Upper lobe of left lung (tissue), 4 donors: ENCODE measurements at regions not wholly inside any gene's neighbourhood (a gene's known extent, or its start where the extent isn't known, plus 50 kb on each side); places are given as distances from the start of the nearest gene placed in this dataset.

Experiments used
- POLR2AphosphoS5 ChIP-seq, 2 donors: sonication (generic); formaldehyde crosslinking; IDR thresholded peaks; one replicate each; pipeline ENCODE4 v1.5.1; 2017; ENCODE audit warnings: antibody characterized with exemption in 2 of 2
- TF ChIP-seq, protein P1 (sequence below), 6 experiments: fragments of 450-650 bp in 4 of 6; fragments of 200-600 bp in 2 of 6; sonication (generic) in 2 of 6; IDR thresholded peaks; one replicate each; pipeline ENCODE4 v1.5.1; 2016 to 2019; ENCODE audit warnings: antibody characterized with exemption in 6 of 6

- TF ChIP-seq, protein P1, sequence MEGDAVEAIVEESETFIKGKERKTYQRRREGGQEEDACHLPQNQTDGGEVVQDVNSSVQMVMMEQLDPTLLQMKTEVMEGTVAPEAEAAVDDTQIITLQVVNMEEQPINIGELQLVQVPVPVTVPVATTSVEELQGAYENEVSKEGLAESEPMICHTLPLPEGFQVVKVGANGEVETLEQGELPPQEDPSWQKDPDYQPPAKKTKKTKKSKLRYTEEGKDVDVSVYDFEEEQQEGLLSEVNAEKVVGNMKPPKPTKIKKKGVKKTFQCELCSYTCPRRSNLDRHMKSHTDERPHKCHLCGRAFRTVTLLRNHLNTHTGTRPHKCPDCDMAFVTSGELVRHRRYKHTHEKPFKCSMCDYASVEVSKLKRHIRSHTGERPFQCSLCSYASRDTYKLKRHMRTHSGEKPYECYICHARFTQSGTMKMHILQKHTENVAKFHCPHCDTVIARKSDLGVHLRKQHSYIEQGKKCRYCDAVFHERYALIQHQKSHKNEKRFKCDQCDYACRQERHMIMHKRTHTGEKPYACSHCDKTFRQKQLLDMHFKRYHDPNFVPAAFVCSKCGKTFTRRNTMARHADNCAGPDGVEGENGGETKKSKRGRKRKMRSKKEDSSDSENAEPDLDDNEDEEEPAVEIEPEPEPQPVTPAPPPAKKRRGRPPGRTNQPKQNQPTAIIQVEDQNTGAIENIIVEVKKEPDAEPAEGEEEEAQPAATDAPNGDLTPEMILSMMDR (IDR thresholded peaks at IDR 0.05): no peak
- no peak for TF ChIP-seq POLR2AphosphoS5 (IDR thresholded peaks at IDR 0.05)
Measured at GRCh38 chr7:15794801-15795200, 108.3 kb upstream of the MEOX2 start.
